ENCODE measurements at regions not wholly inside any gene's neighbourhood (a gene's known extent, or its start where the extent isn't known, plus 50 kb on each side); places are given as distances from the start of the nearest gene placed in this dataset.

GRCh38 chr5:92208265-92208664, 825.1 kb upstream of the ARRDC3 start:
- ATAC-seq, result no peak
- Mint-ChIP-seq H3K36me3 (peaks cover 18% of the 10 kb centered on the region), H3K4me1 (peaks cover 7% of the 10 kb centered on the region; the same call in 1 of the 2 replicates), H3K4me3 (no peak overlapping the region), H3K9me3 (peaks cover 32% of the 10 kb centered on the region), H3K27me3 (ENCODE audit: low read depth) (no peaks in the 10 kb centered on the region), H3K27ac (no peak overlapping the region)
- TF ChIP-seq, protein P1, sequence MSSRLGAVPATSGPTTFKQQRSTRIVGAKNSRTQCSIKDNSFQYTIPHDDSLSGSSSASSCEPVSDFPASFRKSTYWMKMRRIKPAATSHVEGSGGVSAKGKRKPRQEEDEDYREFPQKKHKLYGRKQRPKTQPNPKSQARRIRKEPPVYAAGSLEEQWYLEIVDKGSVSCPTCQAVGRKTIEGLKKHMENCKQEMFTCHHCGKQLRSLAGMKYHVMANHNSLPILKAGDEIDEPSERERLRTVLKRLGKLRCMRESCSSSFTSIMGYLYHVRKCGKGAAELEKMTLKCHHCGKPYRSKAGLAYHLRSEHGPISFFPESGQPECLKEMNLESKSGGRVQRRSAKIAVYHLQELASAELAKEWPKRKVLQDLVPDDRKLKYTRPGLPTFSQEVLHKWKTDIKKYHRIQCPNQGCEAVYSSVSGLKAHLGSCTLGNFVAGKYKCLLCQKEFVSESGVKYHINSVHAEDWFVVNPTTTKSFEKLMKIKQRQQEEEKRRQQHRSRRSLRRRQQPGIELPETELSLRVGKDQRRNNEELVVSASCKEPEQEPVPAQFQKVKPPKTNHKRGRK (CRISPR knock-in tag; IDR thresholded peaks at IDR 0.05; ENCODE audit: borderline replicate concordance), result no peak
- TF ChIP-seq, protein P2, sequence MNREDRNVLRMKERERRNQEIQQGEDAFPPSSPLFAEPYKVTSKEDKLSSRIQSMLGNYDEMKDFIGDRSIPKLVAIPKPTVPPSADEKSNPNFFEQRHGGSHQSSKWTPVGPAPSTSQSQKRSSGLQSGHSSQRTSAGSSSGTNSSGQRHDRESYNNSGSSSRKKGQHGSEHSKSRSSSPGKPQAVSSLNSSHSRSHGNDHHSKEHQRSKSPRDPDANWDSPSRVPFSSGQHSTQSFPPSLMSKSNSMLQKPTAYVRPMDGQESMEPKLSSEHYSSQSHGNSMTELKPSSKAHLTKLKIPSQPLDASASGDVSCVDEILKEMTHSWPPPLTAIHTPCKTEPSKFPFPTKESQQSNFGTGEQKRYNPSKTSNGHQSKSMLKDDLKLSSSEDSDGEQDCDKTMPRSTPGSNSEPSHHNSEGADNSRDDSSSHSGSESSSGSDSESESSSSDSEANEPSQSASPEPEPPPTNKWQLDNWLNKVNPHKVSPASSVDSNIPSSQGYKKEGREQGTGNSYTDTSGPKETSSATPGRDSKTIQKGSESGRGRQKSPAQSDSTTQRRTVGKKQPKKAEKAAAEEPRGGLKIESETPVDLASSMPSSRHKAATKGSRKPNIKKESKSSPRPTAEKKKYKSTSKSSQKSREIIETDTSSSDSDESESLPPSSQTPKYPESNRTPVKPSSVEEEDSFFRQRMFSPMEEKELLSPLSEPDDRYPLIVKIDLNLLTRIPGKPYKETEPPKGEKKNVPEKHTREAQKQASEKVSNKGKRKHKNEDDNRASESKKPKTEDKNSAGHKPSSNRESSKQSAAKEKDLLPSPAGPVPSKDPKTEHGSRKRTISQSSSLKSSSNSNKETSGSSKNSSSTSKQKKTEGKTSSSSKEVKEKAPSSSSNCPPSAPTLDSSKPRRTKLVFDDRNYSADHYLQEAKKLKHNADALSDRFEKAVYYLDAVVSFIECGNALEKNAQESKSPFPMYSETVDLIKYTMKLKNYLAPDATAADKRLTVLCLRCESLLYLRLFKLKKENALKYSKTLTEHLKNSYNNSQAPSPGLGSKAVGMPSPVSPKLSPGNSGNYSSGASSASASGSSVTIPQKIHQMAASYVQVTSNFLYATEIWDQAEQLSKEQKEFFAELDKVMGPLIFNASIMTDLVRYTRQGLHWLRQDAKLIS (CRISPR knock-in tag; IDR thresholded peaks at IDR 0.05; ENCODE audit: borderline replicate concordance), result no peak
- TF ChIP-seq EMX1 (CRISPR knock-in tag; IDR thresholded peaks at IDR 0.05), result no peak
- TF ChIP-seq ESRRA (CRISPR knock-in tag; IDR thresholded peaks at IDR 0.05; ENCODE audit: borderline replicate concordance), result no peak
- TF ChIP-seq, protein P3, sequence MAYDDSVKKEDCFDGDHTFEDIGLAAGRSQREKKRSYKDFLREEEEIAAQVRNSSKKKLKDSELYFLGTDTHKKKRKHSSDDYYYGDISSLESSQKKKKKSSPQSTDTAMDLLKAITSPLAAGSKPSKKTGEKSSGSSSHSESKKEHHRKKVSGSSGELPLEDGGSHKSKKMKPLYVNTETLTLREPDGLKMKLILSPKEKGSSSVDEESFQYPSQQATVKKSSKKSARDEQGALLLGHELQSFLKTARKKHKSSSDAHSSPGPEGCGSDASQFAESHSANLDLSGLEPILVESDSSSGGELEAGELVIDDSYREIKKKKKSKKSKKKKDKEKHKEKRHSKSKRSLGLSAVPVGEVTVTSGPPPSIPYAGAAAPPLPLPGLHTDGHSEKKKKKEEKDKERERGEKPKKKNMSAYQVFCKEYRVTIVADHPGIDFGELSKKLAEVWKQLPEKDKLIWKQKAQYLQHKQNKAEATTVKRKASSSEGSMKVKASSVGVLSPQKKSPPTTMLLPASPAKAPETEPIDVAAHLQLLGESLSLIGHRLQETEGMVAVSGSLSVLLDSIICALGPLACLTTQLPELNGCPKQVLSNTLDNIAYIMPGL (CRISPR knock-in tag; IDR thresholded peaks at IDR 0.05), result no peak
- no peak for TF ChIP-seq ZNF423 (CRISPR knock-in tag; IDR thresholded peaks at IDR 0.05)
- no peak for TF ChIP-seq NFATC4 (CRISPR knock-in tag; IDR thresholded peaks at IDR 0.05)
- TF ChIP-seq, protein P4, sequence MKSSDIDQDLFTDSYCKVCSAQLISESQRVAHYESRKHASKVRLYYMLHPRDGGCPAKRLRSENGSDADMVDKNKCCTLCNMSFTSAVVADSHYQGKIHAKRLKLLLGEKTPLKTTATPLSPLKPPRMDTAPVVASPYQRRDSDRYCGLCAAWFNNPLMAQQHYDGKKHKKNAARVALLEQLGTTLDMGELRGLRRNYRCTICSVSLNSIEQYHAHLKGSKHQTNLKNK (CRISPR knock-in tag; IDR thresholded peaks at IDR 0.05), result no peak
- no peak for TF ChIP-seq CBFB (CRISPR knock-in tag; IDR thresholded peaks at IDR 0.05; ENCODE audit: low read depth)
- no peak for TF ChIP-seq ZBTB43 (CRISPR knock-in tag; IDR thresholded peaks at IDR 0.05)
- TF ChIP-seq ETV6 (CRISPR knock-in tag; IDR thresholded peaks at IDR 0.05), result no peak
- TF ChIP-seq ATF2 (CRISPR knock-in tag; IDR thresholded peaks at IDR 0.05; ENCODE audit: borderline replicate concordance, low read depth), result no peak
- TF ChIP-seq TEAD4 (CRISPR knock-in tag; IDR thresholded peaks at IDR 0.05), result no peak
- ChIA-PET CTCF (no interaction called here), POLR2A (no interaction called here)
- DNase-seq (ENCODE audit: low spot score), result no peak

- ATAC-seq, result no peak
- peaks cover 7% of the 10 kb centered on the region; the same call in 1 of the 2 replicates for H3K4me1 Mint-ChIP-seq
- H3K27ac Mint-ChIP-seq, result no peak overlapping the region
- ChIA-PET POLR2A (no interaction called here), CTCF (no interaction called here)
- H3K27me3 Mint-ChIP-seq (ENCODE audit: low read depth), result no peaks in the 10 kb centered on the region
- DNase-seq (ENCODE audit: low spot score), result no peak
- H3K4me3 Mint-ChIP-seq, result no peak overlapping the region
- peaks cover 22% of the 10 kb centered on the region for H3K9me3 Mint-ChIP-seq
- H3K36me3 Mint-ChIP-seq, result peaks cover 12% of the 10 kb centered on the region
- no peak for TF ChIP-seq ATF2 (CRISPR knock-in tag; IDR thresholded peaks at IDR 0.05; ENCODE audit: borderline replicate concordance, low read depth)
- no peak for TF ChIP-seq ARID4B (CRISPR knock-in tag; IDR thresholded peaks at IDR 0.05; ENCODE audit: borderline replicate concordance)
- no peak for TF ChIP-seq JAZF1 (CRISPR knock-in tag; IDR thresholded peaks at IDR 0.05)
- TF ChIP-seq ELF4 (CRISPR knock-in tag; IDR thresholded peaks at IDR 0.05; ENCODE audit: low read depth), result no peak
- no peak for TF ChIP-seq ZNF263 (CRISPR knock-in tag; IDR thresholded peaks at IDR 0.05; ENCODE audit: low read depth)
- no peak for TF ChIP-seq PRRX2 (CRISPR knock-in tag; IDR thresholded peaks at IDR 0.05)
Observed at GRCh38 chr5:92207151-92207550, 824.0 kb upstream of the ARRDC3 start.
